ENCODE measurements at regions not wholly inside any gene's neighbourhood (a gene's known extent, or its start where the extent isn't known, plus 50 kb on each side); places are given as distances from the start of the nearest gene placed in this dataset.

DNA sequence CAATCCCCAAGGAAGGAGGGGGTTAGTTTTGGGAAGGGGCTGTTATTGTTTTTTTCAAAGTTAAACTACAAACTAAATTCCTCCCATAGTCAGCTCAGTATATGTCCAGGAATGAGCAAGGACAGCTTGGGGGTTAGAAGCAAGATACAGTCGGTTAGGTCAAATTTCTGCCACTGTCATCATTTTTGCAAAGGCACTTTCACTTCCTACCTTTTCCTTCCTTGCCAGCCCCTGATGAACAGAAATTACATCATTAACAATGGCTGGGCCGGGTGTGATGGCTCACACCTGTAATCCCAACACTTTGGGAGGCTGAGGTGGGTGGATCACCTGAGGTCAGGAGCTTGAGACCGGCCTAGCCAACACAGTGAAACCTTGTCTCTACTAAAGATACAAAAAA is 51.5 kb upstream of the HRH2 start:
- CTCF ChIA-PET: interaction anchor here (1.1 kb wide), 1 partner anchor 112 kb away, joined by 3 read pairs; no protein-coding TSS in a partner anchor

More for the DNA sequence above, 51.5 kb upstream of the HRH2 start:
- Mint-ChIP-seq H3K4me3 (no peak overlapping the region), H3K27me3 (peaks cover 54% of the 10 kb centered on the region), H3K4me1 (peaks cover 9% of the 10 kb centered on the region), H3K9me3 (no peaks in the 10 kb centered on the region), H3K27ac (no peak overlapping the region), H3K36me3 (no peaks in the 10 kb centered on the region)
- DNase-seq: no peak

Data from activated naive CD4-positive, alpha-beta T cell treated with anti-CD3 and anti-CD28 coated beads, Interleukin-2, amount 10 ng/mL, durations not matched to agents 7 days and 5 days (primary cell).